GM04503 (cell line): ENCODE measurements at regions not wholly inside any gene's neighbourhood (a gene's known extent, or its start where the extent isn't known, plus 50 kb on each side); places are given as distances from the start of the nearest gene placed in this dataset.

ENCODE experiments used
- DNase-seq: peaks from one replicate; pipeline ENCODE4 v3.0.0-alpha.2; 2012; ENCODE audit warnings: low read depth

DNA sequence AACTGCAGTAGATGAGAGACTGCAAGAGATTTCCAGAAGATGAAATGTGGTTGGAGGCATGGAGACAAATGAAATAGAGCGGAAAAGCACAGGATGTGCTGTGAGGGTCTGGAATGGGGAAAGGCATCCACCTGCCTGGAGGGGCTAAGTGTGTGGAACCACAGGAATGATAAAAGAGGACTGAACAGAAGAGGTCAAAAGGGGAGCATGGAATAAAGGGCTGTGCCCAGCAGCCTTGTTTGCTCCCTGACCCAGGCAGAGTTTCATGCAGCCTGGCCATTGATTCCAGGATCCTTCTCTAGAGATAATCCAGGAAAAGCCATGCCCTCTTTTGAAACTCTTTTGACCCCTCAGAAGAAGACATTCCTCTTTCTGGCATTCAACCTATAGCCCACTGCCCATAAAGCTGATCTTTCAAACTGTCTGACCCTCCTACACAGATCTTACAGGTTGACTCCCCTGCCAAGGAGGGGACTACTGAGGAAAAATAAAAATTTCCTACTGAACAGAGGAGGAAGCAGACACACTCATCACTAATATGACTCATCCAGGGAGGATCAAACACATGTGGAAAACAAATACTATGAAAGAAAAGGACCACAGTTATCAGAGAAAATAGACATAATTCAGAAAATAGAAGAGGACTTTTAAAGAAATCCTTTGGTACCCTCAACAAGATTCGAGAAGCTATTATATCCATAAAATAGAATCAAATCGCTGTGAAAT, 273.5 kb upstream of the PCSK5 start:
- DNase-seq: no peak

DNA sequence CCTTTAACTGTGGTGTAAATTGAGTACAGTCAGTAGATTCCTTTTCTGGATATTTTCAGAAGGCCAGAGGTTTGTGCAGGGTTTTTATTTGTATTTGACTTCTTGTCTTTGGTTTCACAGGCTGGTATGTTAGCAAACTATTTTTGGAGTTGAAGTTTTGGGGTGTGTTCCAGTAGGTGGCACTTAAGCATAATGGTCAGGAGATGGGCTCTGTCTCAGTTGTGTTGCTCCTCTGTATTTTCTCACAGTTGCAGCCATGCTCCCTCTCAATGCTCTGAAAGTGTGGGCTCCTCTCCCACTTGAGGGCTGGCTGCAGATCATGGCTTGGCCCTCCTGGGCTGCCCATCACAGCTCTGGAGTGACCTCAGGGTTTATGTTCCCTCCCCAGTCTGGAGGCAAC, 267.0 kb upstream of the PCSK5 start:
- no peak for DNase-seq

DNA sequence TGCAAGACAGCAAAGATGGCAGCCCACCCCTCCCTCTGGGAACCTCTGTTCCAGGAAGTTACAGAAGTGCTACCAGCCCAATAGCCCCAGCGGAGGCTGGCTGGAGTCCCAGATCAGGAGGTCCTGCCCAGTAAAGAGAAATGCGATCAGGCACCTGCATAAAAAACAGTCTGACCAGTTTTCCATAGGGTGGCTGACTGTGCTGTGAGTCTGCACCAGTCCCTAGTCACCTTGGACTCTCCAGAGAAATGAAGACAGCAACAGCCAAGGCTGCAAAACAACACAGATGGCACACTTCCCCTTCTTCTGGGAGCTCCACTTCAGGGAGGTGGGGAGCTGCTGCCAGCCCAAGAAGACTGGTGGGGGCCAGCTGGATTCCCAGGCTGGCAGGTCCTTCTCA, 265.5 kb upstream of the PCSK5 start:
- DNase-seq: no peak

DNA sequence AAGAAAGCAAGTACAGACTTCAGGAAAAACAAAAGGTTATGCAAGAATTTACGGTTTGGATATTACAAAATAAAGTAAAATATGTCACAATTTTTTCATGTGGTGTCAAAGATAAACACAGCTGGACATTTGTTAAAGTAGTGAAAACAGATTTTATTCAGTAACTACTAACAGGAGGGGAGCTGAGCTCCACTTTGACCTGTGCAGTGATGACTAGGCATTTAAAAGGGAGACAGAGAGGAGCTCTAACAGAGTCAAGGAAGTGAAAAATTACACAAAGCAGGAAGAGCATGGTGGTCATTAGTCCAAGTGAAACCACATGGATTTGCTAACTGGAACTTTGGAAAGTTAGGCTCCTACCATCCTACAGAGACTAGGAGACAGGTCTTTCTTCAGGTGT, 263.6 kb upstream of the PCSK5 start:
- DNase-seq: no peak

DNA sequence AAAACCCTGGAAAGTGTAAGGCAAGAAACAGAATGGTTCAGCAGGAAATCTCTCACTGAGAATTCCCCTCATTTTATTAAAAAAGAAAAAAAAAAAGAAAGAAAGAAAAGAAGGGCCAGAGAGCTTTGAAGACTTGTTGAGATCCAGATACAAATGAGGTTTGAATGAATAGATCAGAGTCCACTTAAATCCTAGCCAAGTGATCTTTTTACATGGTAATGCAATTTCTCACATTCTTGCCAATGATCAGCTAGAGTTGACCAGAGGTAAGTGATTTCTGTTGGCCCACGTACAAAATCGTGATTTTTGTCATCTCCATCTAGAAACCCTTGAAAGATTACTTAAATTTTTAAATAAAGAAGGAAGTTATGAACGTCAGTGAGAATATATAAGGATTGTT, 261.5 kb upstream of the PCSK5 start:
- no peak for DNase-seq

DNA sequence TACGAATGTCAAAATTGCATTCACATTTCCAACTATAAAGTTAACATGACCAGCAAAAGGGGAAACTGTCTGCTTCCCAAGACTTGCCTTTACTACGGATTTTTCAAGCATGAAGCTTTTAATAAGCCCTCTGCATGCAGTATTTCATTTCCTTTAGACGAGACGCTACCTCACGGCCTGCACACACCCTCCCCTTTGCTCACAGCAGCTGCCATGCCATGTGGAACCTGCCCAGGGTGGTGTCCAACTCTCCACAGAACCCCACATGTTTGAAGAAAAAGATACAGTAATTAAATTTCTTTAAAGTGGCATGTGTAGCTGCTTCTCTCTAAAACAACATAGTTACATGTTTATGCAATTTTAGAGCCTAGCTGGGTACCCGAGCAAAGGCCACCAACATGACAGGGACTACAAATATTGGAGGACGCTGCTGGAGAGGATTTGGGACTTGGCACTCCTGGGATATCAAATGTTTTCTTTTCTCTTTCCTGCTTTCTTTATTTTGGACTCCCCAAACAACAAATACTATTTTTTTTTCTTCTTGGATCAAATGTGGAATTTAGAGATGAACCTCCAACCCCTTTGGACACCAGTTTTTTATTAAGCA, 256.9 kb upstream of the PCSK5 start:
- DNase-seq: no peak

DNA sequence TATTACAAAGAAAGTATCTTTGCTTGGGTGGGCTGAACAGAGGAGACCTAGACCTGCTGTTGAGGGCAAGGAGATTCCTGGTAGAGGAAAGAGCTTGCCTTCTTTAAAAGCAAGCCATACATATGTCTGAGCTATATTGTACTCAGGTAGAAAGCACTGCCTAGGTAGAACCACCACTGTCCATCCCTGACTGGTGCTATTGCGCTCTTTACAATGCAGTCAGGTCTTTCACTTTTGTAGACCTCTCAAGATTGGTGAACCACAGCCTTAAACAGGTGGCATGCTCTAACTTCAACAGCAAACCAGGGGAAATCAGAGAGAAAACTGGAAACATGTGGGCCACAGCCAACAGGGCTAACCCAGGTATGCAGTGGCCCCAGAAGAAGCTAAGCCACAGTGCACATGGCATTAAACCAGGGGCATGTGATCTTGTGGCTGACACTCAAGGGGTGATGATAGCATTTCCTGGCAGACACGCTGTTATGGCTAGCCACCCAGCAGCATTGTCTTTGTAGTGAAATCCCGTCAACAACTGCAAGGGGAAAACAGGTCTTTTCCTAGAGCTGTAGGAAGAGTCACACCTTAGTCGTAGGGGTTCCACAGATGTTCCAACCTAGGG, 253.9 kb upstream of the PCSK5 start:
- no peak for DNase-seq

DNA sequence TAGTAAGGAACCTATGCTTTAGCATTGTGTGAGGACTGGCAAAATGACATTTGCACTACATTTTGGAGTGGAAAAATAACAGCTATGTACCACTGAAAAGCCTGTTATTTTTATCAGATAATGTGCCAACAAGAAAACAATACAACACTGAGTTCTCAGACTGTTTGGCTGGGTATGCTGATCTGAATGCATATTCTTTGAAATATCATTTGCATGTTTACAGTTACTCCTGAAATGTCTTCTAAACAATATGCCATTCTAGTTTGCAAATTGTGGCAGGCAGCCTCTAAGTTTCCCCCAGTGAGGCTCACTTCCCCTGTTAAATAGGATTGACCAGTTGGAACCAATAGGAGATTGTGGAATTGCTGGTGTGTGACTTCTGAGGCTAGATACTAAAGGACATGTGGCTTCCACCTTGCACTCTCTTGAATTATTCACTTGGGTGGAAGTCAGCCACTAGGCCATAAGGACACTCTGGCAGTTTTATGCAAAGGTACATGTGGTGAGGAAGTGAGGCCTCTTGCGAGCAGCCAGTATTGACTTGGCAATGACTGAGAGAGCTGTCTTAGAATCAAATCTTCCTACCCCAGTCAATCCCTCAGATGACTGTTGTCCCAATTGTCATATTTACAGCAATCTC, 250.4 kb upstream of the PCSK5 start:
- no peak for DNase-seq

DNA sequence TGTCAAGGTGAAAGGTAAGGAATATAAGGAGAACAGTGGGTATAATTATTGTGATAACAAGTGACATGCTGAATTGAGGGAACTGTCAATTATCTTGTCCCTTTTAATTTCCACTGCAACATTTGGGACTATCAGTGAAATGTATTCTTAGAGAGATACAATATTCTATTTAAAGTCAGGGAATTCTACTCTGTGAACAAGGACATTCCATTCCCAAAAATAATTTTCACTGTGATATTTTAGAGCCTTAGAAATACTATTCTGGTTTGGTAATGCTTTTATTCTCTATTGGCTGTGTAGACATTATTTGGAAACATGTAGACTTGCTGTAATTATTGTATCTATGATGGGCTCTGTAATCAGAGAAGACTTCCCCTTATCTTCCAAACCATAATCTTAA, 248.0 kb upstream of the PCSK5 start:
- DNase-seq: no peak

DNA sequence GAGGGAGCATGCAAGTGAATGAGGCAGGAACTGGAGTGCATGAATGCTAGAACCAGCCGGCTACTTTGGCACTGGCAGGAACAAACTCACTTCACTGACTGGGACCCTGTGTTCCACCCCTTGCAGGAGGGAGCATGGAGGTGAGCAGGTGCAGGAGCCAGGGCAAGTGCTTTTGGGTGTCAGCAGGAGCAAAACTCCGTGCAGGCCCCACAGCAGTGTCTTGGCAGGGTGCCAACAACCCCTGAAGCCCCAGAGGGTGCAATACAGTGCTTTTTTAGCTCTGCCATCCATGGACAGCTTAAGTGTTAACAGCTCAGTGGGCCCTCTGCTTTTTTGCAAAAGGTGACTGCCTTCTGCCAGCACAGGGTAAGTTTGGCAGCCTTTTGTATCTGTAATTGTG, 245.8 kb upstream of the PCSK5 start:
- no peak for DNase-seq

DNA sequence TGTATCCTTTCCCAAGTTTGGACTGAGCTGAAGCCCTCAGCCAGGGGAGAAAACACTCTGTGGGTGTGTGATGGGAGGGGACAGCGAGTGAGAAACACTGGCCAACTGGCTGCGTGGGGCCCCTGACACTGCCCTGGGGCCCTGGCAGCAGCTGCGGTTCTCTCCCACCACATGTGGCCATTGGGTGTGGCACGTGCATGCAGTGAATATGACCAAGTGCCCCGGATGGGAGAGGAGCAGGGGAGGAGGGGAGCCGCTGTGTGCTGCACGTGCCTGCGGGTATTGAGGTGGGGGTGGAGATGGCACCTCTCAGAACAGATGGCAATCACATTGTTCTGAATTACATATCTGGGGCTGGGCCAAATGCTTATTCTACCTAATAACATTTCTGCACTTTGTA, 242.4 kb upstream of the PCSK5 start:
- no peak for DNase-seq

DNA sequence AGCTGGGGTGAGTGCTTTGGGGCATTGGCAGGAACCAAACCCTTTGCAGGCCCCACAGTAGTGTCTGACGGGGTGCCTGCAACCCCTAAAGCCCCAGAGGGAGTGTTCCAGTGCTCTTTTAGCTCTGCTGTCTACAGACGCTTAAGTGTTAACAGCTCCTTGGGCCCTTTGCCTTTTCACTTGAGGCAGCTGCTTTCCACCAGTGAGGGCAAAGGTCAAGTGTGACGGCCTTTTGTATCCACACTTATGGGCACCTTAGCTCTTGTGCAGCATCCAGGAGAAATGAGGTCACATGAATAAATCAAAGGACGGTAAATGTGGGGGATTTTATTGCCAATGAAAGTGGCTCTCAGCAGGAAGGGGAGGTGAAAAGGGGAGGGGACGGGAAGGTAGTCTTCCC, 241.4 kb upstream of the PCSK5 start:
- DNase-seq: no peak

DNA sequence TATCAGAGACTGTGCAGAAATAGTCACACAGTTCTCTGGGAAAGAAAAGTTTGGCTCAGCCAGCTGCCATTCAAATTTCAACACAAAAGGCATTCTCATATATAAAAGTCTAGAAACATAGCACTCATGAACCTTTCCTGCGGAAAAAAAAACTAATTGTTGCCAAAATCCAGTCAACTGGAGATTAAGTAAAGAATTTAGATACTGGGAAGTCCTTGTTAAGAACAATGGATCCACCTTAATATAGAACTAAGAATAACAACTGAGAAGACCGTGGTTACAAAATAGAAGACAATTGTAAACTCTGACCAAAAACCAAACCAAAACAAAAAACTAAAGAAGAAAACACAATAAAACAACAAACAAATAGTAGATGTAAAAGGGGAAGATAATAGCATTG, 238.8 kb upstream of the PCSK5 start:
- no peak for DNase-seq

DNA sequence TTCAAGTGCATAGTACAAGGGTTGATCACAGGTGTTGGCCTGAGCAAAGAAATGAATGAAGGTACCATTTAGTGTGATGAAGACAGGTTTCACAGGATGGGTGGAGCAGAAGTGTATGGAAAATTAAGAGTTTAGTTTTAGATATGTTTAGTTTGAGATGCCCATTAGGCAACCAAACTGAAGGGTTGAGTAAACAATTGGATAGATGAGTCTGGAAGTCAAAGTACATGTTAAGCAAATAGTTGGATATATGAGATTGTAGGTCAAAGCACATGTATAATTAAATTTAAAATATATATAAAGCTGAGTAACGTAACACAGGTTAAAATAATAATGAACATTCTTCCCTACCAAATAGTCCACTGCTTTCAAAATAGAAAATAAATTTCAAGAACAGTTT, 237.1 kb upstream of the PCSK5 start:
- no peak for DNase-seq

DNA sequence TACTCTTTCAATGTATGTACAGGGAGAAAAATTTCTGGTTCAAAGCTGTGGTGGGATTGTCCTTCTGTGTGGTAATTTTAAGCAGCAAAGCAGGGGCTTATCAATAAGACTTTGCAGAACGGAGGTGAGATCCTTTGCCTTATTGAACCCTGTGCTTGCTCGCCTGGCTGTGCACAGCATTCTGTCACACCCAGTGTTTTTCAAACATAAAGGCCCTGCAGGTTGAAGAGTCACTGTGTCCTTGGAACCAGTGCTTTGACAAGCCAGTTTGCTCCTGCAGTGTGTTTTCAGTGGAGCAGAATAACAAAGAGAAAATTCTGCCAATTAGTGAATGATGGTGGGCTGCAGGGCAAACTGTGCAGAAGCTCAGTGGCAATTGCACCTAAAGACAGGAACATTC, 236.7 kb upstream of the PCSK5 start:
- DNase-seq: no peak

DNA sequence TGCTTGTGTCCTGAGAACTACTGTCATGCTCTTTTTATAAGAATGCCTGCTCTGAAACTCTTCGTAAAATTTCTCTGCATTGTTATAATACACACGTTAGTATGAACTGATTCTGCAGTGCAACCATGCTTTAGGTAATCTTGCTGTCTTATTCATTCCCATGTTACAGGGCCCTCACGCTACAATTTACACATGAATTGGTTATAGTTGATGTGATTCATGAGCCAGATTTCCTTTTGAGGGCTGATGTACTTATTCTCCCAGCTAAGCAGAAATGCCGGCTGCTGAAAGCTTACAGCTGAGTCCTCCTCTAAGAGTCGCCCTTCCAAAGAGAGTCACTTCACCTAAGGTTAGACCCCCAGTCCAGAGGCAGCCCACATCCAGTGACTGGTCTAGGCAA, 233.5 kb upstream of the PCSK5 start:
- DNase-seq: no peak

DNA sequence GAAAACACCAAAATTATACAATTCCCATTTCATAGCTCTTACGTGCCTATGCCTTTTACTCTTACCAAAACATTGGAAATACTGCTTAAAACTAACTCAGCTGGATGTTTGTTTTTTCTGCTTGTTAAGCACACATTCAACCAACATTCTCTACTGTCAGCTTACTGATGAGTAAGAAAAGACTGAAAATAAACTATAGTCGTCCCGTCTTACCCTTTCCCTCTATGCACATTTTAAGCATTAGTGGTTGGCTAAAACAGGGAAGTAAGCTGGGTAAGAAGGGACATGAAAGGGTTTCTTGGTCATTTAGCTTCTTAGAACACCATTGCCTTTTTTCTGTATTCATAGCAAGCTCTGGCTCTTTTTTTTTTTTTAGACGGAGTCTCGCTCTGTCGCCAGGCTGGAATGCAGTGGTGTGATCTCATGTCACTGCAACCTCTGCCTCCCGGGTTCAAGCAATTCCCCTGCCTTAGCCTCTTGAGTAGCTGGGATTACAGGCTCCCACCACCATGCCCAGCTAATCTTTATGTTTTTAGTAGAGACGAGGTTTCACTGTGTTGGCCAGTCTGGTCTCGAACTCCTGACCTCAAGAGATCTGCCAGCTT, 232.1 kb upstream of the PCSK5 start:
- no peak for DNase-seq

DNA sequence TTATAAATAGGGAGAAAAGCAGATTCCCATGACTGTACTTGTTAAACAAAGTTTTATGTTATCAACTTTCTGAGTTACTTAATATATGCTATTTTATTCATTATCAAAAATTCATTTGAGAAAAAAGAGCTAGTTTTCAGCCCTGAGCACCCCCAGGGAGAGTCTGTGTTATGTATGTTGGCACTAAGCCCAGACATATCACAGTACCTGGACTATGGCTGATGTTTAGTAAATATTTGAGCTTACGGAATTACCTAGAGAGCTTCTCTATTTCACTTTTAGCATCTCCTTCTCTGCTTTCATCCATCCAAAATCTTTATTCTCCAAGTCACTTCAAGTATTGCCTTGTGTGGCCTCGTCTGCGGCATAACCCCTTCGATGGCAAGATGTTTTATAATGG, 225.9 kb upstream of the PCSK5 start:
- DNase-seq: no peak

DNA sequence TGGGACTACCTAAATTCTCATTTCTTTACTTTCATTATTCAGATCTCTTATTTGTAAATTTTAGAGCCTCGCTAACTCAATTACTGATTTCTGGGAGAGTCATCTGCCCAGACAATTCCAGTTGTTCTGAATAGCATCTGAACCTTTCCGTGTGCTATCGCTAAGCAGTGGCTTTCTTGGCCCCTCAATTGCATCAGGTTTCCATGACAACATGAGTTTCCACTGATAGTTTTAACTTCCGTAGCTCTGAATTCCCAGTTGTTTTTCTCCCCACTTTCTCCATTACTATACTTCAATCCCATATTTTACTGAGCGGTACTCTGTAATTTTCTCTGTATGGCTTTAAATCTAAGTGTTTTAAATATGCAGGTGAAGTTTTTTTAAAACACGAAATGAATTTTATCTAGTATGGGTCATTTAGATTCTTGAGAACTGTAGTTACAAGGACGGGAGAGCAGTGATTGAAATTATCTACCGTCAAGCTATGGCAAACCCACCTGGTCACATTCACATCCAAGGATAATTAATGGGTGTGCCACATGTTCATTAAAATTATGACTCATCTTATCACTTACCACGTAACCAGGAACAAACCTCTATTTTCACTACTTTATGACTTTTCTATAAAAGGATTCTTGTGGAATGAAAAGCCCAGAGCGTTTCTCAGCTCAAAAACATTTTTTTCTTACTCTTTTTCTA, 223.5 kb upstream of the PCSK5 start:
- no peak for DNase-seq

DNA sequence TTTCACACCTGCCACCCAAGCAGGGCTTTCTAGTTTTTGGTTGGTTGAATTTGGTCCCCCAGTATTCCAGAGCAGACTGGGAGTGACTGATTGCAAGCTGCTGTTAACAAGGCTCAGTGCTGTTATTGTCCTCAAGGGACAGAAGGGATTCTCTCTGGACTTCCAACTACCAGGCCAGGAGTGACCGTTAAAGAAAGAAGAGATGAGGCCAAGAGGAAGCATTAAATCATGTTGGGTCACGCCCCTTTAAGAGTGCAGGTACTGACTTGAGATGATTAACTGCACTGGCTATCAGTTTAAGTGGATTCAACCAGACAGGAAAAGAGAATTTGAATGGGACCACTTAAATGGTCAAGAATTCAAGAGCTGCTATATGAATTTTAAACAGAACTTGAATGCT, 220.8 kb upstream of the PCSK5 start:
- no peak for DNase-seq

DNA sequence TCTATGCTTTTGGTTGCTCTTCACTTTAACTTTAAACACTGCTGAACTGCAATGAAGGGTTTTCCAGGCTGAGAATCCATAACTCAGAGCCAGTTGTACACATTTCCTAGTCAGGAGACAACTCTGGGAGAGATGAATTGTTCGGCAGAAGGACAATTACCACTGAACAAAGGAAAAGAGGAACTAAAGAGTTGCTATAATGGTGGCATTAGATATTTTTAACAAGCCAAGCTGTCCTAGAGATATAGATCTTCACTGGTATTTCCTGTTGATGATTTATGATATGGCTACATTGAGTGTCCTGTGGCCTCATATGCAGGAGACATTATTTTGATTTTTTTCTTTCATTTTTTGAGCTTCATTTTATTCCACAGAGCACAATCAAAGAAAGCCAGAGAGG, 219.1 kb upstream of the PCSK5 start:
- DNase-seq: no peak

DNA sequence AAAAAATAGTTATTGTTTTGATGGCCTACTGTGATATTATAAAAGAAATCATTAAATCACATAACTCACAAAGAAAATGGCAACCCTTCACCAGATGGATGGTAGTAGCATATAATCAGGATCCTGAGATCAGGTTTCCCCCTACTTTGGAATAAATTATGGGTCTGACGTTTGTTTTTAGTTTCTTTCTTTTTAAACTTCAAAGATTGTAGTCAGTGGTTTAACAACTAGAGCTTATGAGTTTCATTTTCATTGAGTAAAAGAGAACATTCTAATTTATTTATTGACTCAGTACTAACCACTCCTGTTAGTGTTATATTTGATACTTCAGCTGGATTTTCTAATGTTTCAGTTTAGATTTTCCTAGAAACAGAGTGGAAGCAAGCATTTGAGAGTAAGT, 218.0 kb upstream of the PCSK5 start:
- DNase-seq: no peak
